ENCODE measurements at regions not wholly inside any gene's neighbourhood (a gene's known extent, or its start where the extent isn't known, plus 50 kb on each side); places are given as distances from the start of the nearest gene placed in this dataset.
"Not testable (repeated sequence)": the region's sequence is repeated elsewhere in the genome, so short reads cannot be mapped to it uniquely, and the experiment has no call there.

- DNase-seq = no peak
Measured at GRCh38 chr2:140178234-140178633, 1398.0 kb upstream of the NXPH2 start.

- DNase-seq = no peak
Measured at GRCh38 chr2:140177086-140177485, 1396.9 kb upstream of the NXPH2 start.

GRCh38 chr2:140173790-140174189 lies 1393.6 kb upstream of the NXPH2 start:
- DNase-seq = no peak

- DNase-seq = no peak
Measured at GRCh38 chr2:140164449-140164848, 1384.3 kb upstream of the NXPH2 start.

- no peak for DNase-seq
Measured at GRCh38 chr2:140158259-140158658, 1378.1 kb upstream of the NXPH2 start.

- no peak for DNase-seq
Measured at GRCh38 chr2:140157816-140158215, 1377.6 kb upstream of the NXPH2 start.

GRCh38 chr2:140154706-140155105 lies 1374.5 kb upstream of the NXPH2 start:
- DNase-seq = no peak

GRCh38 chr2:140154271-140154670 lies 1374.1 kb upstream of the NXPH2 start:
- DNase-seq = no peak

GRCh38 chr2:140144611-140145010 lies 1364.4 kb upstream of the NXPH2 start:
- no peak for DNase-seq

GRCh38 chr2:140138736-140139135 lies 1358.5 kb upstream of the NXPH2 start:
- DNase-seq = no peak

GRCh38 chr2:140136861-140137260 lies 1356.7 kb upstream of the NXPH2 start:
- no peak for DNase-seq

- DNase-seq = no peak
Measured at GRCh38 chr2:140136366-140136765, 1356.2 kb upstream of the NXPH2 start.

GRCh38 chr2:140128909-140129308 lies 1348.7 kb upstream of the NXPH2 start:
- no peak for DNase-seq

GRCh38 chr2:140122001-140122400 lies 1341.8 kb upstream of the NXPH2 start:
- DNase-seq = no peak

- DNase-seq = no peak
Measured at GRCh38 chr2:140117386-140117785, 1337.2 kb upstream of the NXPH2 start.

GRCh38 chr2:140108706-140109475 lies 1328.7 kb upstream of the NXPH2 start:
- no peak for DNase-seq

GRCh38 chr2:140091926-140092325 lies 1311.7 kb upstream of the NXPH2 start:
- no peak for DNase-seq

- no peak for DNase-seq
Measured at GRCh38 chr2:140086964-140087363, 1306.8 kb upstream of the NXPH2 start.

- no peak for DNase-seq
Measured at GRCh38 chr2:140085674-140086073, 1305.5 kb upstream of the NXPH2 start.

- no peak for DNase-seq
Measured at GRCh38 chr2:140079038-140079437, 1298.8 kb upstream of the NXPH2 start.

- no peak for DNase-seq
Measured at GRCh38 chr2:140076164-140076563, 1296.0 kb upstream of the NXPH2 start.

- DNase-seq = not testable (repeated sequence)
Measured at GRCh38 chr2:140073763-140074162, 1293.6 kb upstream of the NXPH2 start.

- no peak for DNase-seq
Measured at GRCh38 chr2:140067661-140068060, 1287.5 kb upstream of the NXPH2 start.

- DNase-seq = no peak
Measured at GRCh38 chr2:140064243-140064642, 1284.1 kb upstream of the NXPH2 start.

- DNase-seq = no peak
Measured at GRCh38 chr2:140063356-140063755, 1283.2 kb upstream of the NXPH2 start.
